ENCODE measurements at regions not wholly inside any gene's neighbourhood (a gene's known extent, or its start where the extent isn't known, plus 50 kb on each side); places are given as distances from the start of the nearest gene placed in this dataset.
"Not testable (repeated sequence)": the region's sequence is repeated elsewhere in the genome, so short reads cannot be mapped to it uniquely, and the experiment has no call there.

DNA sequence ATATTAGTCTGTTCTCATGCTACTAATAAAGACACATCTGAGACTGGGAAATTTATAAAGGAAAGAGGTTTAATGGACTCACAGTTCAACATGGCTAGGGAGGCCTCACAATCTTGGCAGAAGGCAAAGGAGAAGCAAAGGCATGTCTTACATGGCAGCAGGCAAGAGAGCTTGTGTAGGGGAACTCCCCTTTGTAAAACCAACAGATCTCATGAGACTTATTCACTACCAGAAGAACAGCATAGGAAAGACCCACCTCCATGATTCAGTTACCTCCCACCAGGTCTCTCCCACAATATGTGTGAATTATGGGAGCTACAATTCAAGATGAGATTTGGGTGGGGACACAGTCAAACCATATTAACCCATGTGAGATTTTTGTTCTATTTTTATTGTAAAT lies 244.5 kb upstream of the TRIB2 start:
- not testable (repeated sequence) for H3K4me1 ChIP-seq (ENCODE audit: control insufficient read depth, insufficient read depth, low read length); H3K36me3 ChIP-seq (ENCODE audit: control insufficient read depth, insufficient read depth, low read length); H3K27ac ChIP-seq (ENCODE audit: low read depth, low read length); H3K4me3 ChIP-seq (ENCODE audit: low read depth, low read length); H3K27me3 ChIP-seq (ENCODE audit: control insufficient read depth, insufficient read depth, low read length); H3K9me3 ChIP-seq (ENCODE audit: control insufficient read depth, insufficient read depth, low read length); DNase-seq (ENCODE audit: low read depth in 4 of 6, low spot score in 6 of 6)

DNA sequence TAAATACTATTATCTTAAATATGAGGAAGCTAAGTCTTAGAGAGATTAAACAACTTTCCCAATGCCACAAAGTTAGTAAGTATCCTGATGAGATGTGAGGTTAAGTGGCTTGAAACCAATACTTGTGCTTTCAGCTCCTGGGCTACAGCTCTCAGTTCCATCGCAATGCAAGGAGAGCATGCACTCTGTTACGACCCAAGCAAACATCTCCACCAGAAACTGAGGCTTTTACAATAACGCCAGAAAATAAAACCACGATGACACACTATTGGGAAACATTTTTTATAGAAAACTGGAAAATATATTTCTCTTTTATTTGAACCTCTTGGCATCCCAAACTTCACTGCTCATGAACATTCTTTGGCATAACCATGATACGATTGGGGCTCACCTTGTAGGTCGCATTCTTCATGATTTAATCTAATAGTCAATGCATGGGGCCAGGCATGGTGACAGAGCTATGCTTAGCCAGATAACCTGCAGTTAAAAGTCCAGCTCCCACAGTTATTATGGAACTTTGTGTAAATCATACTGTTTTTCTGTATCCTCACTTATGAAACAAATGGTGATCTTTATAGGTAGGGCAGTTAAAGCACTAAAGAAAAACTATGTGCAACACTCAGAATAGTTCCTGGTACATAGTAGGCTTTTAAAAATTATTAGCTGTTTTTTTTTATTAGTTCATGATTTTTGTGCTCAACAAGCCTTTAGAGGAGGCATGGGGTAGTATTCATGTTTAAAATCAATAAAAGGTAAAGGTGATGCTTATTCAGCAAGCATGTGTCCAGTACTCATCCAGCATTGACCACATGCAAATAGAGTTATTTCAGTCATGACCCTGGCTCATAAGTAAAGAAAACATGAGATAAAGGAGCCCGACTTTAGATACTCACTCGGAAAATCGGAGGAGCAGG lies 238.3 kb upstream of the TRIB2 start:
- Histone ChIP-seq H3K4me3 (ENCODE audit: low read depth, low read length) (no peak overlapping the region), H3K27me3 (ENCODE audit: control insufficient read depth, insufficient read depth, low read length) (no peaks in the 10 kb centered on the region), H3K27ac (ENCODE audit: low read depth, low read length) (no peak overlapping the region), H3K36me3 (ENCODE audit: control insufficient read depth, insufficient read depth, low read length) (no peaks in the 10 kb centered on the region), H3K9me3 (ENCODE audit: control insufficient read depth, insufficient read depth, low read length) (no peaks in the 10 kb centered on the region), H3K4me1 (ENCODE audit: control insufficient read depth, insufficient read depth, low read length) (no peaks in the 10 kb centered on the region)
- WGBS (ENCODE audit: insufficient coverage): 70% methylated on average over 5 of the region's 9 CpGs
- DNase-seq (ENCODE audit: low read depth in 4 of 6, low spot score in 6 of 6): no peak

DNA sequence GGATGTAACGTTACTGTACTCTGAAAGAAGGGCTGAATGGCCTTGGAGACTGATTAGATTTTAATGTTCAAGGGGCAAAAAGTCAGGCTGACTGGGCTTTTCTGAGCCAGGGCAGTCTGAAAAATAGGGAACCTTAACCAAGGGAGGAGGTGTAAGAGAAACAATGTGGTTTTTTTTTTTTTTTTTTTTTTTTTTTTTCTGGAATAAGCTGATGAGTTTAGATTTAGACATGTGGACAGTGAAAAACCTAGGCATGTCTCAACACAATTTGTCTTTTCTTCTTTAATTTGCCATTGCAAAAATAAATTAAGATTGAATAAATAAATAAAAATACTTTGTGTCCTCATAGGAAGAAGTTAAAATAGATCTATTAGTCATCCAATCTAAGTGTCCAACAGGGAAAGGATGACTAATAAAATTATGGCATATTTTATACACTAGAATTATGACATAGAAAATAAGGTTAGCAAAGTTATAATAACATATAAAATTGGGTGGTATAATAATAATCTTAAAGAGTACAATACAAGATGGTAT lies 237.6 kb upstream of the TRIB2 start:
- Histone ChIP-seq H3K9me3 (ENCODE audit: control insufficient read depth, insufficient read depth, low read length) (no peaks in the 10 kb centered on the region), H3K36me3 (ENCODE audit: control insufficient read depth, insufficient read depth, low read length) (no peaks in the 10 kb centered on the region), H3K4me3 (ENCODE audit: low read depth, low read length) (no peak overlapping the region), H3K27ac (ENCODE audit: low read depth, low read length) (no peak overlapping the region), H3K4me1 (ENCODE audit: control insufficient read depth, insufficient read depth, low read length) (no peaks in the 10 kb centered on the region), H3K27me3 (ENCODE audit: control insufficient read depth, insufficient read depth, low read length) (no peaks in the 10 kb centered on the region)
- DNase-seq (ENCODE audit: low read depth in 4 of 6, low spot score in 6 of 6): no peak
- WGBS (ENCODE audit: insufficient coverage): 47% methylated on average over 1 of the region's 1 CpG

DNA sequence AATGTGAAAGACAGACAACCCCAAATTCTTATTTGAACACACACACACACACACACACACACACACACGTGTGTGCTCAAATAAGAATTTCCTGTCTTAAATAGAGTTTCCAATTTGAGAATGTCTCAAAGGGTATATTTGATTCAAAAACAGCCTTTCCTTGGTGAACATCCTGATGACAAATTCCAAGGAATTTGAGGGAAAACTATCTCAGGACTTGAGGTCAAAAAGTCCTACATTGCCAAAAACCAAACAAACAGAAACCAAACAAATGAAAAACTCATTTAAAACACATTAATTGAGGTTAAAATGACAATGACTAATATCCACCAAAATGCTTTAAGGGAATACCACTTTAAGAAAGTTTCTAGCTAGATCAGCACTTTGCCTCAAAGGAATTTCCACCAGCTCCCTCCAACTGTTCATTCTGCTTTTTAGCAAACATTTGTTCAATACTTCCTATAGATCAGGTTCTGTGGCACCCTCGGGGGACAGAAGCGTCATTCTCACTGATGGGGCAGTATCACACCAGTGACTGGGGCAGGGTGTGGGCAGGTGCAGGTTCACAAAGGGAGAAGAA lies 232.1 kb upstream of the TRIB2 start:
- Histone ChIP-seq H3K4me1 (ENCODE audit: control insufficient read depth, insufficient read depth, low read length) (no peaks in the 10 kb centered on the region), H3K27ac (ENCODE audit: low read depth, low read length) (no peak overlapping the region), H3K36me3 (ENCODE audit: control insufficient read depth, insufficient read depth, low read length) (no peaks in the 10 kb centered on the region), H3K27me3 (ENCODE audit: control insufficient read depth, insufficient read depth, low read length) (no peaks in the 10 kb centered on the region), H3K4me3 (ENCODE audit: low read depth, low read length) (no peak overlapping the region), H3K9me3 (ENCODE audit: control insufficient read depth, insufficient read depth, low read length) (no peaks in the 10 kb centered on the region)
- 71% methylated on average over 1 of the region's 3 CpGs for WGBS (ENCODE audit: insufficient coverage)
- DNase-seq (ENCODE audit: low read depth in 4 of 6, low spot score in 6 of 6): no peak

DNA sequence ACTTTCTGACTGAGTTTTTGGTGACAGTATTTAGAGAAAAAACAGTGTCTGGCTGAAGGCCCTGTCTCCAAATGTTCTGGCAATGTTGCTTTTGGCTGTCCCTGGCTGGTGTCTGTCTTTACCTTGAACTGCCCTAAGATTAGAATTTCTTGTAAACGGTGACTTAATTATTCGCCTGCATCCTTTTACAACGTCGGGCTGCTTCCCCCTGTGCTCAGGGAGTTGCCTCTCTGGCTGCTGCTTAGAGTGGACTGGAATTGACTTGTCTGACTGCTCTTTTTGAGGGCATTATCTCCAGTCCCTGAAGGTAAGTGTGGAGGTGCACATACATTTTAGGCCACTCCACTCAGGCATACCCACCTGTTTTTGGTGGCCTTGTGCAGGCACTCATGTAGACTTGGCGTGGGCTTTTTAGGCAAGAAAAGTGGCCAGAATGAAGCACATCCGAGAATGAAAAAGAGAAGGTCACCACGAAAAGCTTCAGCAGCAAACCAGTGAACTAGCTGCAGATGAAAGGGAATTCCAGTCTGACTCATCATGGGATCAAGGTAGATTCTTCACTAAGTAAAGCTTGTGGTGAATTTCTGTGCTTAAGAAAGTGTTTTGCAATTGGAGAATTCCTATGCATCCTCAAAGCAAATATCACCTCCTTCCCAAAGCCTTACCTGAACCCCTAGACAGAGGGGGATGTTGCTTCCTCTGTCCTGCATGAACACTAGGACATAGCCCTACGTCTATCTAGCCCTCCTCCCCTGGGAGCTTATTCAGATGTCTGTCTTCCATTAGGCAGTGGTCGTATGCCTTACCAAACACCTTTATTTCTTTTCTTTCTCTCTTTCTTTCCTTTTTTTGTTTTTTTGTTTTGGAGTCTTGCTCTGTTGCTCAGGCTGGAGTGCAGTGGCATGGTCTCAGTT lies 230.3 kb upstream of the TRIB2 start:
- no peaks in the 10 kb centered on the region for H3K27me3 ChIP-seq (ENCODE audit: control insufficient read depth, insufficient read depth, low read length)
- no peak overlapping the region for H3K27ac ChIP-seq (ENCODE audit: low read depth, low read length)
- 83% methylated on average over 5 of the region's 9 CpGs for WGBS (ENCODE audit: insufficient coverage)
- no peaks in the 10 kb centered on the region for H3K36me3 ChIP-seq (ENCODE audit: control insufficient read depth, insufficient read depth, low read length)
- H3K9me3 ChIP-seq (ENCODE audit: control insufficient read depth, insufficient read depth, low read length): no peaks in the 10 kb centered on the region
- no peaks in the 10 kb centered on the region for H3K4me1 ChIP-seq (ENCODE audit: control insufficient read depth, insufficient read depth, low read length)
- DNase-seq (ENCODE audit: low read depth in 4 of 6, low spot score in 6 of 6): no peak
- no peak overlapping the region for H3K4me3 ChIP-seq (ENCODE audit: low read depth, low read length)

DNA sequence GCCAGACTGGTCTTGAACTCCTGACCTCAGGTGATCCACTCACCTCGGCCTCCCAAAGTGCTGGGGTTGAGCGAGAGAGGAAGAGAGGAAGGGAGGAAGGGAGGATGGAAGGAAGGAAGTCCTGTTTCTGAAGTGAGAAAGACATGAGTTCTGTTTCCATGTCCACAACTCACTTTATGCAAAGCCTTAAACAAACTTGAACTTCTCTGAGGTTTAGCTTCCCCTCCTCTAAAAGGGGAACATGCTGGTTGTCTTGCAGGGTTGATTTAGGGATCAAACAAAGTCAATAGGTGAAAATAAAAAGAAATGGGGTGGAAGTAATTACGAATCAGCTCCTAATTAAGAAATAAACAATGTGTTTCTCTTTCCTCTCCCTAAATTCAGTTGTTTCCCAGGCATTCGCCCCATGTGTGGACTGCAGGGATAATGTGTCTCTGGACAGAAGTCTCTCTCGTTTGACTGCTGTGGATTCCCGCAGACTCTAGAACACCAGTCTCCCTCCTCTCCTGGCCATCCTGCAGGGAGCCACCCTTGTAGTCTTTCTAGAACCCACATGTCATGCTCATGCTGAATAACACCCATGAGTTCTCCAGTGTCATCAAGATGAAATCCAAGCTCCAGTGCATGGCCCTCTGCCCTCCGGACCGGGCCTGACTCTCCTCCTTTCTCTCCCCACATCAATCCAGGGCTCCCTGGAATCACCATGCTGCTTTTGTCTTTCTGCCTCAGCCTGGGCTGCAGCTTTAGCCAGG lies 229.3 kb upstream of the TRIB2 start:
- 80% methylated on average over 4 of the region's 8 CpGs for WGBS (ENCODE audit: insufficient coverage)
- H3K4me1 ChIP-seq (ENCODE audit: control insufficient read depth, insufficient read depth, low read length): no peaks in the 10 kb centered on the region
- no peak overlapping the region for H3K27ac ChIP-seq (ENCODE audit: low read depth, low read length)

DNA sequence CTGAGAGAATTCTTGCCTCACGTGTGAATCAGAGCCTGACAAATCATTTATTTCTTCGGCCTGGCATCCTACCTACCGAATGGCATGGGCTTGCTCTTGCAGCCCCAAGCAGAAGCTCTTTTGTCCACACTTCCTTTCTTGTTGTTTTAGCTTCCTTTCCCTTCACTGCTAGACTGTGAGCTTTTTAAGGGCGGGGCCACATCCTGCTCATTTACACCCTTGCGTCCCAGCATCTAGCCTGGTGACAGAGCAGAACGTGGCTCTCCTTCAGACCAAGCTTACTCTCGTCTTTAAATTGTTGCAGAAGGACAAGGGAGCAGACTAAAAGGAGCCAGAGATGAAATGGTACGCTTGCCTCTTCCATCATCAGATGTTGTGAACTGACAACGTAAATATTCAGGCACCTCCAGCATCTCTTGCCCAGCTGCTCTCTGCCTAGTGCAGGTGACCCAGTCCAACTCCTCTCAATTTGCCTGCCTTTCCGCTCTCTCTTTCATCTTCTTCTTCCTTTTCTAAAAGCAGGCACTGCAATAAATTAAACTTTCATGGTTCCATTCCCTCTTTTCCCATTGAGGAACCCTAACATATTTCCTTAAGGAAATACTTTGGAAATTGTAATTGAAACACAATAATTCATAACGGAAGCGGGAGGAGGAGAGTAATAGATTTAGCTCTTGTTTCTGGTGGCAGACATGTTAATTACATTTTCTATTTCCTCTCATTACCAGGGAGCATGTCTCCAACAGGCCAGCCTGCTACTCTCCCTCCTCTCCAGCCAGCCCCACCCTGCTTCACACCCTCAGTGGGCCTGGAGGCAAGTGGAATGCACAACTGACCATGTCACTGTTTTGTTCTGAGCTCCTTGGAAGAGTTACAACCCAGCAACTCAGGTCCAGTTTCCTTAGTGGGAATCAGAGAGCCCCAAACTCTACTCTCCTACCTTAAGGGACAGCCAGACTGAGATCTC lies 228.1 kb upstream of the TRIB2 start:
- Histone ChIP-seq H3K9me3 (ENCODE audit: control insufficient read depth, insufficient read depth, low read length) (no peaks in the 10 kb centered on the region), H3K4me1 (ENCODE audit: control insufficient read depth, insufficient read depth, low read length) (no peaks in the 10 kb centered on the region), H3K4me3 (ENCODE audit: low read depth, low read length) (no peak overlapping the region), H3K27ac (ENCODE audit: low read depth, low read length) (no peak overlapping the region), H3K27me3 (ENCODE audit: control insufficient read depth, insufficient read depth, low read length) (no peaks in the 10 kb centered on the region), H3K36me3 (ENCODE audit: control insufficient read depth, insufficient read depth, low read length) (no peaks in the 10 kb centered on the region)
- 72% methylated on average over 8 of the region's 12 CpGs for WGBS (ENCODE audit: insufficient coverage)
- peak in 1 of 6 donors; percentile 18 for DNase-seq (ENCODE audit: low read depth in 4 of 6, low spot score in 6 of 6)

More for the DNA sequence above, 229.3 kb upstream of the TRIB2 start:
- Histone ChIP-seq H3K9me3 (ENCODE audit: control insufficient read depth, insufficient read depth, low read length) (no peaks in the 10 kb centered on the region), H3K36me3 (ENCODE audit: control insufficient read depth, insufficient read depth, low read length) (no peaks in the 10 kb centered on the region), H3K27me3 (ENCODE audit: control insufficient read depth, insufficient read depth, low read length) (no peaks in the 10 kb centered on the region), H3K4me3 (ENCODE audit: low read depth, low read length) (no peak overlapping the region)
- no peak for DNase-seq (ENCODE audit: low read depth in 4 of 6, low spot score in 6 of 6)

DNA sequence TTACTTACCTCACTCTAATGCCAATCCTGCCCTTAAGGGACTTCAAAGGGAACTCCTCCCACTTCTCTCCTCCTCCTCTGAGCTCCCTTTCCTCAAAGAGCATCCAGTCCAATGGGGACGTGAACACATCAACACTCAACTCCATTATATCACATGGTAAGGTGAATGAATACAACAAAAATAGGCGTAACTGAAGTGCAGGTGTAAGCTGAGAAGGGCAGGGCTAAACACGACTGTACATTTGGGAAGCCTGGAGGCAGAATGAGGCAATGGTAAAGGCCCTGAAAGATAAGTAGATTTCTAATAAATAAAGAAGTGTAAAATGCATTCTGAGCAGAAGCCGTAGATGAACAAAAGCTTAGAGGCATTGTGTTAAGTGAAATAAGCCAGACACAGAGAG lies 226.1 kb upstream of the TRIB2 start:
- no peak overlapping the region for H3K27ac ChIP-seq (ENCODE audit: low read depth, low read length)

More for the DNA sequence above, 226.1 kb upstream of the TRIB2 start:
- DNase-seq (ENCODE audit: low read depth in 4 of 6, low spot score in 6 of 6): no peak
- Histone ChIP-seq H3K4me1 (ENCODE audit: control insufficient read depth, insufficient read depth, low read length) (no peaks in the 10 kb centered on the region), H3K9me3 (ENCODE audit: control insufficient read depth, insufficient read depth, low read length) (no peaks in the 10 kb centered on the region), H3K4me3 (ENCODE audit: low read depth, low read length) (no peak overlapping the region), H3K27me3 (ENCODE audit: control insufficient read depth, insufficient read depth, low read length) (no peaks in the 10 kb centered on the region), H3K36me3 (ENCODE audit: control insufficient read depth, insufficient read depth, low read length) (no peaks in the 10 kb centered on the region)
- WGBS (ENCODE audit: insufficient coverage): 95% methylated on average over 3 of the region's 4 CpGs
